Astrocyte of the spinal cord (primary cell): ENCODE measurements at regions not wholly inside any gene's neighbourhood (a gene's known extent, or its start where the extent isn't known, plus 50 kb on each side); places are given as distances from the start of the nearest gene placed in this dataset.

Experiments used
- DNase-seq: peaks from one replicate; pipeline ENCODE4 v3.0.0; 2011; ENCODE audit warnings: low read depth, low spot score
- H3K4me3 ChIP-seq: 2 replicates; pipeline ENCODE4 v1.5.1; 2011; ENCODE audit warnings: low read depth, mild to moderate bottlenecking, low read length, moderate library complexity
- CTCF ChIP-seq: IDR thresholded peaks from 2 replicates; pipeline ENCODE4 v1.5.1; 2012; ENCODE audit warnings: low read depth, mild to moderate bottlenecking, low read length, inconsistent platforms
- in situ Hi-C: cut with HindIII; loops from 2 replicates; pipeline ENCODE4 v1.10.0; 2017; ENCODE audit warnings: low sequenced_read_pairs

GRCh38 chr7:46625032-46625431 is 704.0 kb upstream of the IGFBP3 start:
- no peak for DNase-seq
- in situ Hi-C loops: no loop called here
- no peak for TF ChIP-seq CTCF
- no peak overlapping the region for H3K4me3 ChIP-seq

GRCh38 chr7:46622251-46622650 is 701.2 kb upstream of the IGFBP3 start:
- no peak for DNase-seq
- no peak overlapping the region for H3K4me3 ChIP-seq
- in situ Hi-C loops: no loop called here
- TF ChIP-seq CTCF: no peak

GRCh38 chr7:46619723-46620310 is 698.7 kb upstream of the IGFBP3 start:
- H3K4me3 ChIP-seq: no peak overlapping the region
- TF ChIP-seq CTCF: no peak
- no peak for DNase-seq
- in situ Hi-C loops: no loop called here

- in situ Hi-C loops: no loop called here
- no peak for TF ChIP-seq CTCF
- H3K4me3 ChIP-seq: no peak overlapping the region
- peak; percentile 45 for DNase-seq
These were observed 695.6 kb upstream of the IGFBP3 start for GRCh38 chr7:46616636-46617035.

- no peak overlapping the region for H3K4me3 ChIP-seq
- in situ Hi-C loops: no loop called here
- no peak for DNase-seq
- no peak for TF ChIP-seq CTCF
These were observed 692.5 kb upstream of the IGFBP3 start for GRCh38 chr7:46613551-46613950.

GRCh38 chr7:46613116-46613515 is 692.0 kb upstream of the IGFBP3 start:
- in situ Hi-C loops: no loop called here
- no peak for DNase-seq
- H3K4me3 ChIP-seq: no peak overlapping the region
- no peak for TF ChIP-seq CTCF

- no peak for TF ChIP-seq CTCF
- in situ Hi-C loops: no loop called here
- DNase-seq: no peak
- H3K4me3 ChIP-seq: no peak overlapping the region
These were observed 690.4 kb upstream of the IGFBP3 start for GRCh38 chr7:46611508-46611907.
